C4-2B (cell line): ENCODE measurements at regions not wholly inside any gene's neighbourhood (a gene's known extent, or its start where the extent isn't known, plus 50 kb on each side); places are given as distances from the start of the nearest gene placed in this dataset.

Source experiments
- ZFX ChIP-seq: fragments of 450-650 bp; IDR thresholded peaks from 2 replicates; pipeline ENCODE4 v1.6.1; 2017
- TF ChIP-seq, protein P1 (sequence below): fragments of 450-650 bp; conservative IDR thresholded peaks from 2 replicates; pipeline ENCODE4 v1.5.1; 2017; ENCODE audit warnings: mild to moderate bottlenecking

- TF ChIP-seq, protein P1, sequence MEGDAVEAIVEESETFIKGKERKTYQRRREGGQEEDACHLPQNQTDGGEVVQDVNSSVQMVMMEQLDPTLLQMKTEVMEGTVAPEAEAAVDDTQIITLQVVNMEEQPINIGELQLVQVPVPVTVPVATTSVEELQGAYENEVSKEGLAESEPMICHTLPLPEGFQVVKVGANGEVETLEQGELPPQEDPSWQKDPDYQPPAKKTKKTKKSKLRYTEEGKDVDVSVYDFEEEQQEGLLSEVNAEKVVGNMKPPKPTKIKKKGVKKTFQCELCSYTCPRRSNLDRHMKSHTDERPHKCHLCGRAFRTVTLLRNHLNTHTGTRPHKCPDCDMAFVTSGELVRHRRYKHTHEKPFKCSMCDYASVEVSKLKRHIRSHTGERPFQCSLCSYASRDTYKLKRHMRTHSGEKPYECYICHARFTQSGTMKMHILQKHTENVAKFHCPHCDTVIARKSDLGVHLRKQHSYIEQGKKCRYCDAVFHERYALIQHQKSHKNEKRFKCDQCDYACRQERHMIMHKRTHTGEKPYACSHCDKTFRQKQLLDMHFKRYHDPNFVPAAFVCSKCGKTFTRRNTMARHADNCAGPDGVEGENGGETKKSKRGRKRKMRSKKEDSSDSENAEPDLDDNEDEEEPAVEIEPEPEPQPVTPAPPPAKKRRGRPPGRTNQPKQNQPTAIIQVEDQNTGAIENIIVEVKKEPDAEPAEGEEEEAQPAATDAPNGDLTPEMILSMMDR, result no peak
- no peak for TF ChIP-seq ZFX
These were observed 118.9 kb upstream of the MBNL1 start for GRCh38 chr3:152149832-152150231.
